Neural cell (in vitro differentiated cells): ENCODE measurements at regions not wholly inside any gene's neighbourhood (a gene's known extent, or its start where the extent isn't known, plus 50 kb on each side); places are given as distances from the start of the nearest gene placed in this dataset.

ENCODE experiments used
- CTCF ChIP-seq: fragments of 450-650 bp; IDR thresholded peaks from 2 replicates; pipeline ENCODE4 v1.5.1; 2014; ENCODE audit warnings: antibody characterized with exemption, mild to moderate bottlenecking, moderate library complexity; ENCODE audit not compliant: poor library complexity, severe bottlenecking
- EP300 ChIP-seq: fragments of 450-650 bp; conservative IDR thresholded peaks from 2 replicates; pipeline ENCODE4 v1.6.1; 2014; ENCODE audit warnings: antibody characterized with exemption, mild to moderate bottlenecking, moderate library complexity; ENCODE audit not compliant: poor library complexity, severe bottlenecking
- EZH2 ChIP-seq: fragments of 200-600, 300-800 bp; shearing (Covaris generic), sonication (generic); IDR thresholded peaks from 2 replicates; pipeline ENCODE4 v1.6.1; 2014; ENCODE audit warnings: antibody characterized with exemption, low read length, borderline replicate concordance, mild to moderate bottlenecking; ENCODE audit not compliant: insufficient read depth, poor library complexity, severe bottlenecking
- RAD21 ChIP-seq: fragments of 450-650 bp; conservative IDR thresholded peaks from 2 replicates; pipeline ENCODE4 v1.6.1; 2014; ENCODE audit warnings: antibody characterized with exemption, mild to moderate bottlenecking, moderate library complexity

GRCh38 chr7:97457054-97457453, 274.8 kb upstream of the TAC1 start:
- no peak for TF ChIP-seq EZH2
- TF ChIP-seq EP300: no peak
- TF ChIP-seq CTCF: no peak
- no peak for TF ChIP-seq RAD21
